Erythroblast (primary cell): ENCODE measurements at regions not wholly inside any gene's neighbourhood (a gene's known extent, or its start where the extent isn't known, plus 50 kb on each side); places are given as distances from the start of the nearest gene placed in this dataset.

ENCODE experiments used
- GATA1 ChIP-seq: IDR thresholded peaks from 2 replicates; pipeline ENCODE4 v1.6.1; 2011; ENCODE audit warnings: low read depth, mild to moderate bottlenecking, control low read depth, low read length, moderate library complexity
- POLR2A ChIP-seq: IDR thresholded peaks from 2 replicates; pipeline ENCODE4 v1.6.1; 2011; ENCODE audit warnings: mild to moderate bottlenecking, low read length

- TF ChIP-seq POLR2A (no peak), GATA1 (no peak)
Observed at GRCh38 chr7:131726031-131726430, 169.6 kb upstream of the PODXL start.
